ENCODE measurements at regions not wholly inside any gene's neighbourhood (a gene's known extent, or its start where the extent isn't known, plus 50 kb on each side); places are given as distances from the start of the nearest gene placed in this dataset.

- no peak for DNase-seq
These were observed 124.1 kb upstream of the E2F7 start for GRCh38 chr12:77189458-77189857.

- DNase-seq, result no peak
These were observed 114.1 kb upstream of the E2F7 start for GRCh38 chr12:77179515-77179914.

- no peak for DNase-seq
These were observed 102.4 kb upstream of the E2F7 start for GRCh38 chr12:77167801-77168200.

- DNase-seq, result no peak
These were observed 101.3 kb upstream of the E2F7 start for GRCh38 chr12:77166696-77167095.

- no peak for DNase-seq
These were observed 98.0 kb upstream of the E2F7 start for GRCh38 chr12:77163074-77164038.

GRCh38 chr12:77161944-77162343 lies 96.6 kb upstream of the E2F7 start:
- no peak for DNase-seq

DNA sequence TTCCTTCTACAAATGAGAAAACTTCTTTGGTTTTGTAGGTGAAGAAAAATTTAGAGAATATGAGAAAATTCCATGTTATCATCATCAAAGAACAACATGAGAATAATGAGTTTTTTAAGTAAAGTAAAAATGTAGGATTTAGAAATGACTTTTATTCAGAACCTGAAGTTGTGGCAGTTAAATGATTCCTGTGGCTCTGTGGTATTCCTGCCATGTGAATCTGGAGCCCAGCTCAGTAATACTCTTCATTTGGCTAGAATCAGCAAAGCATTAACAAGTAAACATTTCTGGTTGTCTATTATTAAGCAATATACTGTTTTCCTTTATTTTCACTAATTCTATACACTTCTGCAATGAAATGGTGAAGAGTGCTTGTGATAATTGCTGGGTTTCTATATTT lies 95.6 kb upstream of the E2F7 start:
- no peak for DNase-seq

GRCh38 chr12:77153706-77154105 lies 88.3 kb upstream of the E2F7 start:
- no peak for DNase-seq

DNA sequence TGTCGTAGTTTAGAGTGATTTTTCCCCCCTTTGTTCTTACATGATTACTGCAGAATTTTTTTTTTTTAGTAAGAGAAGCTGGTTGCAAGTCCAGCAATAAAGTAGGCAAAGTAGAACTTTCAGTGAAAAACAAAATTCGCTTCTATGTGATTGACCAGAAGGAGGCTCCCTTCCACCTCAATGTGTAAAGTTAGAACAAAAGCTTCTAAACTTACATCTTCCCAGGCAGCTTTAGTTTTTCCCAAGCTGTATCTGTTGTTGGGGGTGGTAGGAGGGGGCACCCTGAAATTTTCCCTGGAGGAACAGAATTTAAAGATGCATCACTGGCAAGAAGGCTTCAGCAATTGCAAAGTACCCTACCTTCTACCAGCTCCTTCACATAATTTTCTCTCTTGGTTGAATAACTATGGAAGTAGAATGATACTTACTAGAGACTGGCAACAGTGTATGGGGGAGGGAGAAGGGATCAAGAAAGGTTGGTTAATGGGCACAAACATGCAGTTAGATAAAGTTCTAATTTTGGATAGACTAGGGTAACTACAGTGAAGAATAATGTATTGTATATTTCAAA lies 87.3 kb upstream of the E2F7 start:
- peak; percentile 29 for DNase-seq

- DNase-seq, result no peak
These were observed 85.7 kb upstream of the E2F7 start for GRCh38 chr12:77151030-77151429.

GRCh38 chr12:77133566-77133965 lies 68.2 kb upstream of the E2F7 start:
- no peak for DNase-seq

- no peak for DNase-seq
These were observed 66.7 kb upstream of the E2F7 start for GRCh38 chr12:77131977-77132490.

- DNase-seq, result no peak
These were observed 64.8 kb upstream of the E2F7 start for GRCh38 chr12:77130193-77130592.

DNA sequence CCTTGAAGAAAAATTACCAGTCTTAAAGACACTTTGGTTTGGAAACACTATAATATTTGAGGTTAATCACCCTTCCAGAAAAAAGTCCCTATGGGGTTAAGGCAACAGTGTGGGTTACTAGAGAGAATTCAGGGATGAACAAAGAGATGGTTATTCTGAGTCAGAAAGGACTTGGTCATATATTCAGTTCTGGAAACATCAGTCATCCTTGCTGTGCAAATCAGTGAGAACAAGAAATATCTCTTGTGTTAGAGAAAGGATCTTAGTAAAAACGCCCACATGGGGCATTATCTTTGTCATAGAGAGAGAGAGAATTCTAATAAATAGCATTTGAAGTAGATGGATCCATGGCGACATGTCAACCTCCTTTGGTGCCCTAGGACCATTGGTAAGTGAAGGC lies 59.4 kb upstream of the E2F7 start:
- DNase-seq, result no peak

DNA sequence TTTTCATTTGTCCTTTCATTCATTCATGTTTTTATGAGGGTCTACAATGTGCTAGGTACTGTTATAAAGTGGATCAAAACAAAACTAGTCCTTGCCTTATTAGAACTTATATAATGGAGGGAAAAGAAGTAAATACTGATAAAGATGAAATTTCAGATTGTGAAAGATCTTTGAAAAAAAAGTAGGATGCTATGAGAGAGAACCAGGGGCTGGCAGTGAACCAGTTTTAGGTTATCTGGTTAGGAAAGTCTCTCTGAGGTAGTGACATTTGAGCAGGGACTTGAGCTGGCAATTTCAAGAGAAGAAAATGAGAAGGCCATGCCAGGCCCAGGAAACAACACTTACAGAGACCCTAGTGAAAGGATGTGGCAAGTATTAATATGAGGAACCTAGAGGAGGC lies 57.3 kb upstream of the E2F7 start:
- no peak for DNase-seq

- no peak for DNase-seq
These were observed 56.9 kb upstream of the E2F7 start for GRCh38 chr12:77122236-77122635.

- peak; percentile 61 for DNase-seq
These were observed 55.1 kb upstream of the E2F7 start for GRCh38 chr12:77120156-77121085.

GRCh38 chr12:77118696-77119095 lies 53.3 kb upstream of the E2F7 start:
- DNase-seq, result no peak

DNA sequence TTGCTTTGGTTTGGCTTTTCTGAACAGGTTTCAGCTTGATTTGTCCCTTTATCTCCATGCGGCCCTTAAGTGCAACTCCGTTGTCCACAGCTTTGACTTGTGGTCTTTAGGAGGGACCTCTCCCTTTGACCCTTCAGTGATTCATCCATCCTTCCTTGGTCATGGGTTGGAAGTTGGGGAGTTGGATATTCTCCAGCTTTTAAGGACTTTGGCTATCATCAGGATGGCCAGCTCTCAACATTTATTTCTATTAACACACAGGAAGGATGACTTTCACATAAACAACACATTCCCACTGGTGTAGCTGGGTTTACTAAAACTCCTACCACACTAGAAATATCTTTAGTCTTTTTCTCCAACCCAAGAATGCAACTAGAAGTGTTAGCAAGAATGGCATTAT lies 50.9 kb upstream of the E2F7 start:
- no peak for DNase-seq

DNA sequence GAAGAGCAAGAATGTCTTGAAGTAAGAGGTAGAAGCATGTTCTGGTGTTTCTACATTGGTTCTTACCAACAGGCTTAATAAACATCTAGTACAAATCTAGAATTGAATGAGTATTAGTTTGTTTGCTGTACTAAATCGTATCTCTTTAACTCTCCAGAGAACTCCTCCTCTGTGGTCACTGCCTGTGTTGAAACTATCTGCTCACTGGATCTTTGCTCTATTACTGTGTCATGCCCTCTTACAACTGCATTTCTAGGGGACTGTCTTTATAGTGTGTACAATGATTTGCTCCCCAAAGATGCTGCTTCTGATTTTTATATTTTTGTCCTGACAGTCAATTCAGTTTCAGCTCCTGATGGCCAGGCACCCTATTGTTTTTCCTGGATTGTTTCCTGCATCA lies 50.1 kb upstream of the E2F7 start:
- no peak for DNase-seq
